ENCODE measurements at regions not wholly inside any gene's neighbourhood (a gene's known extent, or its start where the extent isn't known, plus 50 kb on each side); places are given as distances from the start of the nearest gene placed in this dataset.
"Not testable (repeated sequence)": the region's sequence is repeated elsewhere in the genome, so short reads cannot be mapped to it uniquely, and the experiment has no call there.

DNA sequence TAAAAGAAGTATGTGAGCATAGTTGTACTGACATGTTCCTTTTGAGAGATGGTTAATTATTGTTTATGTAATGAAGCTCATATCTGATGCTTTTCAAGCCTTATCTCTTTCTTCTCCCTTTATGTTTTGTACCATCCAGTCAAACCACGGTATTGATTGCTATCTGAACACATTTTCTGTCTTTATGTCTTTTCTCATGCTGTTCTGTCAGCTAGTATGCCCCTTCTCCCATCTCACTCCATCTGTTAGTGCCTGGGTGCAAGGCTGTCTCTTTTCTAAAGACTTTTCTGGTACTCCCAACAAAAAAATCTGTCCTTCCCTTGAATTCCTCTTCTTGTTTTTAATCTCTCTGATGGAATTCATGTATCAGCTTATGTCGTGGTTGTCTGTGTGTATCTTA, 883.8 kb upstream of the IGFBP7 start:
- no peak for DNase-seq

DNA sequence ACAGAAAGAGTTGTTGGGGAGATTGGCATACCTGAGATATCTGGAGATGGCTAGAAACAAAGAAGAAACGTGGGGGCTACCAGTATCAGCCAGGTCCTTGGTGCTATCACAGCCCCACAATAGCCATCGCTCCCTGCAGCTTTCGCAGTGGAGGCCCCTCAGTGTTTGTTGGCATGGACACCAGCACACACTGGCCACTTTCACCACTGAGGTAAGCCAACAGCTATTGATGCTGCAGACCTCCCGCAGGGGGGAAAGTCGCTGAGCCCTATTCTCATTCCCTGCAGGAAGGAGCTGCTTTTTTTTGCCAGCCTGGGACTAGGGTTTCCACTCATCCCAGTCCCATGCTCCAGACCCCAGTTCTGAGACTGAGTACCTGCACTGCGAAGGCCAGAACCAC, 879.2 kb upstream of the IGFBP7 start:
- no peak for DNase-seq

DNA sequence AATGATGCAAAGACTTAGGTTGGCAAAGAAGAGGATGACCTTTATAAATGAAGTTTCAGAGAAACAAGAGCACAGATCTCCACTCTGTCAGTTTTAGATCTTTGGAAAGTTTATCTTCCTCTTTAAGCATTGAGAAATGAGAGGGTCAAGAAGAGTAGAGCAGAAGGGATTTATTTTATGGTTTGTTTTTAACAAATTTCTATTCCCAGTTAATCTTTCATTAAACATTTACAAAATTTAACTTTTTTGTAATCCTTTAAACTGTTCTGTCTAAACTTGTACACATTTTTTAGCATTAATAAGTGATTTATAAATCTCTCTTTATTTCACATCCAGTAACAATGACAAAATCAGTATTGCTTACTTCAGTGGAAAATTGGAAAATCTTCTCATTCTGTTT, 875.0 kb upstream of the IGFBP7 start:
- no peak for DNase-seq

DNA sequence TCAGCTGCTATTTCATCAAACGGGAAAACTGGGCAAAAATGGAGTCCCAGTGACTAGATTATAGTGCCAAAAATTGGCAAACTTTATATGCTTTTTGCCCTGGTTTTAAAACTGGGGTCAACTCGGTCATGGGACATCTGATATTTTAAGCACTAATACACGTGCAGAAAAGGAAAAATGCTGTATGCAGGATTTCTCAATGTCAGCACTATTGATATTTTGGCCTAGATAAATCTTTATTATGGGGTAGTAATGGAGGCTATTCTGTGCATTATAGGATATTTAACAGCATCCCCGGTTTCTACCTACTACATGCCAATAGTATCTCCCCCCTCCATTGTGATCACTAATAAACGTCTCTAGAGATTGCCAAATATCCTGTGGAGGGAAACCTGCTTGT, 870.9 kb upstream of the IGFBP7 start:
- DNase-seq: no peak

DNA sequence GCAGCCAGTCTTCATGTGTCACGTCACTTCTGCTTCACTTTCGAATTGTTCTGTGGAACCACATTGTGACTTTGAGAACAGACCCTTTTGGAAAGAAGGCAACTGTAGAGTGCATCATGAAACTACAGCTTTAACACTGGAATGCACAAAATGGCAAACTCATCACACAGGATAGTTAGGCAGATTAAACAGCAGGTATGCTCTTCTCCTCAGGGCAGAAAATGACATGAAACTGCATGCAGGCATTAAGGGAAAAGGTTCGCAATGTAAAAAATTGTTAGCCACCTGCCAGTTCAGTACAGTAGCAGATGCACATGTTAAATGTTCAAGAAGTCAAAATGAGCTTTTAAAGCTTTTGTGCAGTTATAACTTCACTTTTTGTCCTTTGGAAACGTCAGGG, 864.6 kb upstream of the IGFBP7 start:
- no peak for DNase-seq

DNA sequence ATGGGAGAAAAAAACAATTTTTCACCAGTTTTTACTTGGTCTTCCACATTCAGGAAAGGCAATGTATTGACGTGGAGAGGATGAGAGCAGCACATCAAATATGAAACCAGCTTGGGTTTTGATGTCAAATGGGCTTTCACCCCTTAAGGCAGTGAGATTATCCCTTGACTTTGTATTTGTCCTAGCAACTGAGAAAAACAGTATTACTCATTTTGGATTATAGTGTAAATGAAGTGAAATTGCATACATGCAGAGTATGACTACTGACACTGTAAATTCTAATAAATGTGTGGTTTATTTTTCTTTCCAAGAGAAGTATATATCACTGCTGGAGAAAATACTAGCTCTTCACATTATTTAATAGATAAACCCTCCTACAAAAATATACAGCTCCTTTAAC, 863.6 kb upstream of the IGFBP7 start:
- no peak for DNase-seq

DNA sequence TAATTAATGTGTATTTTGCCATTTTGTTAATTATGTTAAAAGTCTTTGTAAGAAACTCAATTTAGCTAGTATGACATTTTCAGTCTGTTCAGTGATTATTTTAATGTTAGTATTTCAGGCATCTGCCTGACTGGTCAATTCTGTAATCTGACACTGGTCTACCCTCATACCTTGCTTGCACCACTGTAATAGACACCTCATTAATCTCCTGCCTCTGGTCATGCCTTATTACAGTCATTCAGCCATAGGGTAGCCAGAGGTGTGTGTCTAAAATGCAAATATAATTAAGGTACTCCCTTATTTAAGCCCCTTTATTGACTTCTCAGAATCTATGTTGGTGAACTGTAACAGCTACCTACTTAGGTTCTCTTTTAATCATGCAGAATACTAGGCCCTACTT, 861.1 kb upstream of the IGFBP7 start:
- no peak for DNase-seq

DNA sequence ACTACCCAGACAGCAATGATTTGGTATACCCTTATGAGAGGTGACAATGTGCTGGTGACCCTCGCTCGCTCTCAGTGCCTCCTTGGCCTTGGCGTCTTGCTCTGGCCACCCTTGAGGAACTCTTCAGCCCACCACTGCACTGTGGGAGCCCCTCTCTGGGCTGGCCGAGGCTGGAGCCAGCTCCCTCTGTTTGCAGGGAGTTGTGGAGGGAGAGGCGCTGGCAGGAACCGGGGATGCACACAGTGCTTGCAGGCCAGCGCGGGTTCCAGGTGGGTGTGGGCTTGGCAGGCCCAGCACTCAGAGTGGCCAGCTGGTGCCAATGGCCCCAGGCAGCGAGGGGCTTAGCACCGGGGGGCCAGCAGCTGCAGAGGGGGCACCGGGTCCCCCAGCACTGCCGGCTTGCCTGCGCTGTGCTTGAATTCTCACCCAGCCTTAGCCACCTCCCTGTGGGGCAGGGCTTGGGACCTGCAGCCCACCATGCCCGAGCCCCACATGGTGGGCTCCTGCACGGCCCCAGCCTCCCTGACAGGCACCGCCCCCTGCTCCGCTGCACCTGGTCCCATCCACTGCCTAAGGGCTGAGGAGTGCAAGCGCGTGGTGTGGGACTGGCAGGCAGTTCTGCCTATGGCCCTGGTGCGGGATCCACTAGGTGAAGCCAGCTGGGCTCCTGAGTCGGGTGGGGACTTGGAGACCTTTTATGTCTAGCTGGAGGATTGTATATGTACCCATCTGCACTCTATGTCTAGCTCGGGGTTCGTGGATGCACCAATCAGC, 857.0 kb upstream of the IGFBP7 start:
- DNase-seq: no peak

DNA sequence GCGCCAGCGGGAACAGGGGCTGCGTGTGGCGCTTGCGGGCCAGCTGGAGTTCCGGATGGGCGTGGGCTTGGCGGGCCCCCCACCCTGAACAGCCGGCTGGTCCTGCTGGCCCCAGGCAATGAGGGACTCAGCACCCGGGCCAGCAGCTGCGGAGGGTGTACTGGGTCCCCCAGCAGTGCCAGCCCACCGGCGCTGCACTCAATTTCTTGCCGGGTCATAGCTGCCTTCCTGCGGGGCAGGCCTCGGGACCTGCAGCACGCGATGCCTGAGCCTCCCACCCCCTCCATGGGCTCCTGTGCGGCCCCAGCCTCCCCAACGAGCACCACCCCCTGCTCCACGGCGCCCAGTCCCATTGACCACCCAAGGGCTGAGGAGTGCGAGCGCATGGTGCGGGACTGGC, 855.2 kb upstream of the IGFBP7 start:
- DNase-seq: not testable (repeated sequence)

DNA sequence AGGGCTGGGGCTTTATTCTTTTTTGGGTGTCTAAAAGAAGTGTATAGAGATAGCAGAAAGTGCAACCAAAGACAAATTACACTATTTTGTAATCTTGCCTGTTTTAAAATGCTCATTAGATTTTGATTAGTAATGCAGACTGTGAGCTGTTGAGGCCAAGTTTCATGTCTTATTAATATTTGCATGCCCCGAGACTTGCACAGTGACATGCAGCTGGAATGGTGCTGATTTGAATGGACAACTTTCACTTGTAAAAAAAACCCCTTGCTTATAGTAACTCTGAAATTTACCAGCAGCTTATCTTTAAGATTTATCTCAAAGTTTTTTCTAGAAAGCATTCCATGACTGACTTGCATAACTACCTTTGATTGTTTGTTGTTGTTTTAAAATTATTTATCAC, 835.1 kb upstream of the IGFBP7 start:
- DNase-seq: no peak

DNA sequence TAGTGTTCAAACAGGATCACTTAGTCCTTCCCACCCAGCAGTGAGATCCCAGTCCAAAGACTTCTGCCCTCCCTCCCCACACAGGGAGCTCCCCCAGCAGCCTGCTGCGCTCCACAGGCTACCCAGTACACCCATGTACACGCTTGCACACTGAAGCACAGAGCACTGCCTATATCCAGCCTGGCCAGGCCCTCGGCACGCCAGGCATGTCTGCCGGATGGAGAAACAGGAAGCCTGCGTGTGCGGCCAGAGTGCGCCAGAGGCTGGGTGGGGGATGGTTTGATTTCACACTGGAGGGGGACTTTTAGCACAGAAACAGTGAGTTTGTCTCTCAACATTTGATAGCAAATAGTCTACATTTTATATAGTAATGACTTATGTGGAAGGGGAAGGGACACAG, 833.5 kb upstream of the IGFBP7 start:
- no peak for DNase-seq

DNA sequence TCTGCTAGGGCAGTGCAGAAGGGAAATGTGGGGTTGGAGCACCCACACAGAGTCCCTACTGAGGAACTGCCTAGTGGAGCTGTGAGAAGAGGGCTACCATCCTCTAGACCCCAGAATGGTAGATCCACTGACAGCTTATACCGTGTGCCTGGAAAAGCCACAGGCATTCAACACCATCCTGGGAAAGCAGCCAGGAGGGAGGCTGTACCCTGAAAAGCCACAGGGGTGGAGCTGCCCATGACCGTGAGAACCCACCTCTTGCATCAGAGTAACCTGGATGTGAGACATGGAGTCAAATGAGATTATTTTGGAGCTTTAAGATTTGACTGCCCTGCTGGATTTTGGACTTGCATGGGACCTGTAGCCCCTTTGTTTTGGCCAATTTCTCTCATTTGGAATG, 827.1 kb upstream of the IGFBP7 start:
- not testable (repeated sequence) for DNase-seq

DNA sequence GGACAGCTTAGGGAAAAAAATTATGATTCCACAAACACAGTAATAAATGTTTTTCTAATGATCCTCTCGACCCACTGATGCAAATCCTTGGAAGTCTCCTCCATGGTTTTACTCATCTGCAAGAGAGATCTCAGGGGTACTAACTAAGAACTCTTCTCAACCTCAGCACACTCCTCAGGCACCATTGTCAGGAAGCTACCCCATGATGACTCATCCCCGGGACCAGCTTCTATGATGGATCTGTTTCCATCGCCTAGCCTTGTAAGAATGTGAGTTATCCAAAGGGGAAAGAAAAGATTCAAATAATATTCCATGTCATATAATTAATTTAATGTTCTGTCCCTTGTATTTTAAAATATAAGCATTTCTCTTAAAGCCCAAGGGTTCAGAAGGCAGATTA, 816.1 kb upstream of the IGFBP7 start:
- DNase-seq: no peak

DNA sequence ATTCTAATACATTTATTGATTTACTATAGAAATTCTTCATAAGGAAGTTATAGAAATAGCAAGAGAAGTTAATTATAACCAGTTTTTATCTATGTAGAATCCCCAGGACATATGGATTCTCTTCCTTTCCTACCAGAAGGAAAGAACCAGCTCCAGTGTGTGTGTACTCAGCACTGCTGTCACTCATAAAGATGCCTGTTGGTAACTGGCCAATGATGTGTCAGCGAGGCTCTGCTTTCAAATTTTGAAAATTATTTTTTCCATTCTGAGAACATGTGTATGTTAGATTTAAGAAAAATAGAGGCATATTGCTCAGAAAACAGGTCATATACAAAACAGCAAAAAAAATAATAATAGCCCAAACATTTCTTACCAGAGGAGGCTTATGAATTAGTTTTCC, 814.8 kb upstream of the IGFBP7 start:
- DNase-seq: no peak

DNA sequence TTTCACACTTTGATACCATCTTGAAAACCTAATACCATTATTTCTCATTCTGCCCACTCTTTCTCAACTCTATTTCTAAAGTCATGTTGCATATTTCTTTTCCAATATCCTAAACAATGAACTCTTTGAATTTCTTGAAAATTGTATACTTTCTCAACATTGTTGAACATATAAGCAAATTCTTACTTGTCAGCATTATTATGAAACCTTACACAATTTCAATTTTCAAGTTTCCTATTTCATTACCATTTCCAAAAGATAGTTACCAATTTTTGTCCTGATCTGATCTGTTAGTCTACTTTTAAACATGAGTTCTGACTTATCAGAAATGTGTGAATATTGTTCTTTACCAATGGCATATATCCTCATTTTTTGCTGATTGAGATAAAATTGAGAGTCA, 806.3 kb upstream of the IGFBP7 start:
- no peak for DNase-seq

DNA sequence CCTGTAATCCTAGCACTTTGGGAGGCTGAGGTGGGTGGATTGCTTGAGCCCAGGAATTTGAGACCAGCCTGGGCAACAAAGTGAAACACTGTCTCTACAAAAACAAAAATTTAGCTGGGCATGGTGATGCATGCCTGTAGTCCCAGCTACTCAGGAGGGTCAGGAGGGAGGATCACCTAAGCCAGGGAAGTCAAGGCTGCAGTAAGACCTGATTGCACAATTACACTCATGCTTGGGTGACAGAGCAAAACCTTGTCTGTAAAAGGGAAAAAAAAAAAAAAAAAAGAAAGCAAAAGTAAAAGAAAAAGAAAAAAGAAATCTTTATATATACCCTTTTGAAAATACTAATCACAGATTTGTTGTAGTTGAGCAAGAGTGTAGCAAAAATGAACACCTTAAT, 801.0 kb upstream of the IGFBP7 start:
- DNase-seq: no peak

DNA sequence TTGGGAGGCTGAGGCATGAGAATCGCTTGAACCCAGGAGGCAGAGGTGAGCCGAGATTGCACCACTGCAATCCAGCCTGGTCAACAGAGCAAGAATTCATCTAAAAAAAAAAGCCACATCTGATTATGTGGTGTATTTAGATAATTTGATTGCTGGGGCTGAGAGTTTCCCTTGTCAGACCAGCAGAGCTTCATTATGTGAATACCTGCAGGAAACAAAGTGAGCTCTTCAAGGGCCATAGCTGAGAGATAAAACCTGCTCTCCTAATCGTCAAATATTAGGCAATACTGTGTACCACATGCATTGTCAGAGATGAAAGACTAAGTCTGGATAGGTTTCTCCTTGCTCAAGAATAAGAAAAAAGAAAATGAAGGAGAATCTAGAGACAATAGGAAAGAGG, 800.0 kb upstream of the IGFBP7 start:
- no peak for DNase-seq

DNA sequence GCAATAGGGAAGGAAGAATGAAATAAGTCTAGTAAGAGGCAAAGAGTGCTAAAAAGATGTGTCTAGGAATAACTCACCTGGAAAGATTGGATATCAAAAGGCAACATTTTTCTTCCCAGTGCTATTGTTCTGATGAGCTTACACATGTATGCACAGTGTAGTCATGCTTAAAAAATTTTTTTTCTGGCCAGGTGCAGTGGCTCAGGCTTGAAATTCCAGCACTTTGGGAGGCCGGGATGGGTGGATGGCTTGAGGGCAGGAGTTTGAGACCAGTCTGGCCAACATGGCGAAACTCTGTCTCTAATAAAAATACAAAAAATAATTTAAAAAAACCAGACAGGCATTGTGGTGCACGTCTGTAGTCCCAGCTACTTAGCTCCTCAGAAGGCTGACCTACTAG, 795.8 kb upstream of the IGFBP7 start:
- DNase-seq: no peak

DNA sequence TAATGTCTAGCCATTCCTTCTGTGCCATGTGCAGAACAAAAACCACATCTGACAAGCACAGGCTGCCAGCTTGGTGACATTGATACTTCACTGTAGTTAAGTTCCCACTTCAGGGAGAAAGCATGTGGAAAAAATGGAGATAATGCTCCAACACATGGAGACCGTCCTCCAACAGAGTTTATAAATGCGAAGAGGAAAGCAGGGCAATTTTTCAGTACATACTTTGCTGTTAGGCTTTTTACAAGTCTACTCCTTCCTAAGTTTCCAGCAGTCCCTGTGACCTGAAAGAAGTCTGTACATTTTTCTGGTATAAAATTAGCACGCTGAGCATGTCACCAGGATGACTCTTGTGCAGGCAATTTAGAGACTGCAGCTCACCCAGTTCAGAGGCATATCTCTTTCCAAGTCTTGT, 766.9 kb upstream of the IGFBP7 start:
- no peak for DNase-seq

DNA sequence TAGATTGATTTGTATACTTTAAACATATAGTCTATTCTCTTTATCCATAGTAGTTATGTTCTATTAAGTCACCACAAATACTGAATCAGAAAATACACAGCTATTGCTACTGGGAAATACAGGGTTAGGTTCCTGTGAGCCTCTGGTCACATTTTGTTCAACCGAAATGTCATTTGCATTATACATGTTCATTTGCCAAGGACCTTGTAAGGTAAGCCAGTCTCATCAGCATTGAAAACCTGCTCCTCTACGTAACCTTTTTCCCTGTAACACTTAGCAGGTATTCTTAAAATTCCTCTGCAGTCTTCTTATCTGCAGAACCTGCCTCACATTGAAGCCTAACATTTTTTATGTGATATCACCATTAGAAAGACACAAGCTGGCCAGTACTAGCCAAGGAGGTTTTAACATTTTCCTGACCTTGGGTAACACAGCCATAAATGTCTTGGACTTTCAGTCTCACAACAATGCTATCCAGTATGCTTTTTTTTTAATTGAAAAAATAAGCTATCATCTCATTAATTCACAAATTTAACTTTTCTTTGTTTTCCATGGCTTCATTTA, 765.7 kb upstream of the IGFBP7 start:
- no peak for DNase-seq

DNA sequence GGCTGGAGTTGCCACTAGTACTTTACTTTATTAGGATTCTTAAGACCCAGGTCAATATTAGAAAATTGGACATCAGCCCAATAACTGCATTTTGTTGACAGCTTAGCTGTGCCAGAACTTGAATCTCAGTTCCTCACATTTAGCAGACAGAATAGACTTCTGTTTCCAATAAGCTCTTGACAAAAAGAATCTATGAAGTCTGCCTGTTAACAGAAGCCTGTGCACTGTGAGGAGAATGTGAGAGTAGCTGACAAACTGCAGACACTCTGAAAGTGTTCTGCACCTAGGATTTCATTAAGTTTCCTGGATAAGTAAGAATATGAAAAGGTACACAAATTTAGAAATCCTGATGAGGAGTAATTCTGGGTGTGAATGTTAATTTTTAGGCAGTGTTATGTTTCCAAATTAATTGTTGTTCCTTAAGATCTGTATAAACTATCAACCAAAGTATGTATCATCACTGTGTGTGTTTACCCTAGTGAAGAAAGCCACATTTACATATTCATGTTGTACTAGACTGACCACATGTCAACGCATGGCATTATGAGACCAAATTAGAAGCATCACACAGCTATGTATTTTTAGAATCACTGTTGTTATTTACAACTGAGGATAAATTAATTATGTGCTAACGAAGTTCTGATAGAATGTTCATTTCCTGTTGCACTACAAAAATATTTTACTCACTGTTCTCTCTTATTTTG, 756.4 kb upstream of the IGFBP7 start:
- DNase-seq: no peak

DNA sequence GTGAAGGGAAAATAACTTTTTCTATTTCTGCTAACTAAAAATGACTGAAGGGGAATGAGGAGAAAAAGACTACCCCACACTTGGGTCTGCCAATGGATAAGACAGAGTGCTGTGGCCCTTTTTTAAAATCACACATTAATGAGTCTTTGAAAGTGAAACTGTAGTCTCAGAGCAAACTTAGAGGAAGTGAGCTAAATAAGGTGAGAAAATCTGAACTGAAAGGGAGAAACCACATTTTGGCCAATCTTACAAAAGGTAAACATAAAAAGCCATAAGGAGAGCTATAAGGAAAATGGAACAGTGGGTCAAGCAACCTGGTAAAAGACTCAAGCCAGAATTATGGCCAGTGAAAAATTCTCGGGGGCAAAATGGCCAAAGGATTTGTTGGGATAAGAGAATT, 755.1 kb upstream of the IGFBP7 start:
- DNase-seq: no peak

DNA sequence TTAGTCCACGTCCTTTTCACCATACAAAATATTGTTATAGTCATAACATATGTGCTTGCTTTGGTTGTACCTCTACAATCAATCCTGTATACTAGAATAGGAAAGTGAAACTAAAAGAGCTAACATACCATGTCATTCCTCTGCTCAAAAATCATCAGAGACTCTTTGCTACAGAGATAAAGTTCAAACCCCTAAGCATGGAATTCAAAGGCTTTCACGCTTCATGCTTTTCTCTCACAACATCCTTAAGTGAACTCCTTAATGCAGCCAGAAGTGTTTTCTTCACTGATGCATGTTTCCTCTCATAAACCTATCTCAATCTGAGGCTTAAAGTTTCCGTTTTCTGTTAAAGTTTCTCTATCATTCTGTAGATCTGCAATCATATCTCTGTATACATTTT, 744.6 kb upstream of the IGFBP7 start:
- DNase-seq: no peak

DNA sequence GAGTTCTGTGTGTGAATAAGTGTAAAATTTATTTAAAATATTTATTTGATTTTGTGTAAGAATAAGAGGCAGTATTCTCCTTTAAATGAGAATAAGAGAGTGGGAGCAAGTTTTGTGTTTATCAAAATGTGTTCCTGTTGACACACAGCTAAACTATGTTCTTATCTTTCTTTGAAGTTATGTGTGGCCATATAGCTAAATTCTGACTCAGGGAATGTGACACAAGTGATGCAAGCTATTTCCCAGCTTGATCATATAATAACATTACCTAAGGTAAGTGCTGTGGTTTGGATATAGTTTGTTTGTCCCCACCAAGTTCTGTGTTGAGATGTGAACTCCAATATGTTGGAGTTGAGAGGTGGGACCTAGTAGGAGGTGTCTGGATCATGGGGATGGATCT, 740.0 kb upstream of the IGFBP7 start:
- DNase-seq: no peak

DNA sequence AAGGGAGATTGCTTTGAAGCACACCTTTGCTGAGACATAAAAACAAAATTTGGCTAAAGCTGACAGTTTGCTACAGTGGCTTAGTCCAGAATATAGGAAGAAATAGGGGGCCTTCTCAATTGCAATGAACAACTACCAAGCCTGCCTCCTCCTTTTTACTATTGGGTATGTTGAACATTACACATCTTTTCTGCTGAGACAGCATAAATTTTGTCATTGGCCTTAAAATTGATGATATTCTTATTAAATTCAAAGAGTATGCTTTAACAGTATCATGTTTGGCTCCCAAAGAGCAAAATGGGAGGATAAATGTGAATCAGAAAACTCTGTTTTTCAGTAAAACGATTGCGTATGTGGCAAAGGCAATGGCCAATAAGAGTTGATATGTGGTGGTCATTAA, 721.9 kb upstream of the IGFBP7 start:
- no peak for DNase-seq

All from stimulated activated CD4-positive, alpha-beta T cell treated with anti-CD3 and anti-CD28 coated beads, Interleukin-4, amount 100 ng/mL, for 24 hours (primary cell).